B cell (primary cell): ENCODE measurements at regions not wholly inside any gene's neighbourhood (a gene's known extent, or its start where the extent isn't known, plus 50 kb on each side); places are given as distances from the start of the nearest gene placed in this dataset.

Experiments used
- ATAC-seq: fragments of 200-7000 bp; cut with Tn5 transposase; one replicate; pipeline ENCODE4 v1.10.0; 2021; ENCODE audit warnings: low read depth, mild to moderate bottlenecking, moderate number of reproducible peaks, moderate library complexity
- CTCF ChIA-PET: fragments of 350-600 bp; sonication (Branson Sonifier 250); formaldehyde crosslinking; loops from one replicate; lab custom pipeline; 2021; ENCODE audit warnings: antibody characterized with exemption, inconsistent platforms; lab: Charles Lee
- POLR2A ChIA-PET: fragments of 350-600 bp; sonication (Branson Sonifier 250); formaldehyde crosslinking; loops from one replicate; lab custom pipeline; 2021; ENCODE audit warnings: antibody characterized with exemption; lab: Charles Lee
- DNase-seq: peaks from one replicate; pipeline ENCODE4 v3.0.0; 2013
- H2AFZ ChIP-seq: 2 replicates; pipeline ENCODE4 v1.6.1; 2012; ENCODE audit warnings: mild to moderate bottlenecking, low read depth, low read length; ENCODE audit not compliant: insufficient read depth, poor library complexity, severe bottlenecking
- H3K27ac ChIP-seq, 2 donors: 1 replicate in 1 of 2; 2 replicates in 1 of 2; pipeline ENCODE4 v1.5.1; 2012 to 2013; ENCODE audit warnings: low read length in 2 of 2, mild to moderate bottlenecking in 2 of 2, moderate library complexity in 1 of 2
- H3K27me3 ChIP-seq, 4 experiments: fragments of 200-600 bp in 1 of 4; sonication (generic) in 1 of 4; replicated peaks in 1 of 4; 1 replicate in 2 of 4; 2 replicates in 2 of 4; pipeline versions ENCODE4 v1.6.1 to v1.7.0; 2013 to 2016; ENCODE audit warnings: low read length in 3 of 4, mild to moderate bottlenecking in 2 of 4, mixed read lengths in 1 of 4, moderate library complexity in 1 of 4; ENCODE audit not compliant: insufficient read depth in 4 of 4, control insufficient read depth in 3 of 4; ENCODE audit errors: control extremely low read depth in 1 of 4
- H3K36me3 ChIP-seq, 2 experiments: replicated peaks in 1 of 2; 1 replicate in 1 of 2; 2 replicates in 1 of 2; pipeline versions ENCODE4 v1.6.1 to v1.7.1; 2013; ENCODE audit warnings: low read length in 1 of 2; ENCODE audit not compliant: insufficient read depth in 2 of 2, control insufficient read depth in 1 of 2; ENCODE audit errors: control extremely low read depth in 1 of 2, extremely low read depth in 1 of 2
- H3K4me1 ChIP-seq, 2 donors: fragments of 200-600 bp in 1 of 2; sonication (generic) in 1 of 2; 1 replicate in 1 of 2; 2 replicates in 1 of 2; pipeline versions ENCODE4 v1.5.1 to v1.6.1; 2013 to 2017; ENCODE audit warnings: low read length in 2 of 2; ENCODE audit not compliant: control insufficient read depth in 2 of 2, insufficient read depth in 2 of 2
- H3K4me2 ChIP-seq: replicated peaks from 2 replicates; pipeline ENCODE3; 2012; ENCODE audit warnings: mild to moderate bottlenecking, low read depth, low read length; ENCODE audit not compliant: poor library complexity, severe bottlenecking
- H3K4me3 ChIP-seq, 5 experiments: fragments of 200-600 bp in 1 of 5; sonication (generic) in 1 of 5; 1 replicate in 3 of 5; 2 replicates in 2 of 5; pipeline versions ENCODE4 v1.5.1 to v1.7.0; 2011 to 2016; ENCODE audit warnings: low read length in 4 of 5, mild to moderate bottlenecking in 4 of 5, low read depth in 2 of 5, control low read depth in 1 of 5, moderate library complexity in 1 of 5; ENCODE audit not compliant: insufficient read depth in 1 of 5; ENCODE audit errors: control extremely low read depth in 1 of 5, extremely low read depth in 1 of 5
- H3K79me2 ChIP-seq: fragments of 200-600 bp; sonication (generic); one replicate; pipeline ENCODE4 v1.6.0; 2016; ENCODE audit warnings: low read length; ENCODE audit not compliant: control insufficient read depth, insufficient read depth
- H3K9ac ChIP-seq: fragments of 200-600 bp; sonication (generic); 2 replicates; pipeline ENCODE4 v1.6.1; 2017; ENCODE audit warnings: mild to moderate bottlenecking, low read length, moderate library complexity
- H3K9me3 ChIP-seq, 3 donors: one replicate each; pipeline versions ENCODE4 v1.6.1 to v1.7.1; 2013; ENCODE audit warnings: low read length in 2 of 3; ENCODE audit not compliant: control insufficient read depth in 2 of 3, insufficient read depth in 1 of 3; ENCODE audit errors: control extremely low read depth in 1 of 3
- H4K20me1 ChIP-seq: 2 replicates; pipeline ENCODE4 v1.6.0; 2012; ENCODE audit warnings: mild to moderate bottlenecking, low read length; ENCODE audit not compliant: insufficient read depth, control insufficient read depth, poor library complexity, severe bottlenecking
- H3K27ac Mint-ChIP-seq: one replicate; pipeline ENCODE4 v1.8.0; 2021; ENCODE audit warnings: mixed read lengths
- H3K27me3 Mint-ChIP-seq: one replicate; pipeline ENCODE4 v1.8.0; 2021; ENCODE audit warnings: mixed read lengths
- H3K4me1 Mint-ChIP-seq: one replicate; pipeline ENCODE4 v1.8.0; 2021; ENCODE audit warnings: mixed read lengths
- H3K4me3 Mint-ChIP-seq: one replicate; pipeline ENCODE4 v1.8.0; 2021; ENCODE audit warnings: mixed read lengths
- H3K9me3 Mint-ChIP-seq: one replicate; pipeline ENCODE4 v1.8.0; 2022; ENCODE audit warnings: mixed read lengths; ENCODE audit not compliant: insufficient read depth
- EZH2 ChIP-seq: IDR thresholded peaks from 2 replicates; pipeline ENCODE4 v1.6.1; 2012; ENCODE audit warnings: borderline replicate concordance, low read depth, mild to moderate bottlenecking, moderate library complexity, low read length; ENCODE audit not compliant: insufficient read depth, poor library complexity, severe bottlenecking
- WGBS: methylation state at CpG from one replicate; pipeline ENCODE4 v1.1.5; 2013; ENCODE audit warnings: missing lambda C conversion rate; ENCODE audit not compliant: insufficient coverage; 5-methylcytosine and 5-hydroxymethylcytosine counted together
- intact Hi-C: fragments of 100-400 bp; cut with micrococcal nuclease; formaldehyde crosslinking; loops from one replicate; pipeline ENCODE4 v1.10.0; 2022
- TF ChIP-seq, protein P1 (sequence below): fragments of 200-600 bp; IDR thresholded peaks from one replicate; pipeline ENCODE4 v1.8.0; 2022; ENCODE audit warnings: antibody characterized with exemption, mild to moderate bottlenecking

GRCh38 chr2:239534581-239535412, 134.0 kb upstream of the HDAC4 start:
- Histone ChIP-seq H3K9me3 (peaks cover 0 to 45% (median 0%) of the 10 kb centered on the region in 3 donors), H2AFZ (no peak overlapping the region), H3K9ac (no peak overlapping the region), H3K27ac (no peak overlapping the region), H3K4me2 (no peak overlapping the region), H3K4me3 (no peak overlapping the region), H3K36me3 (no peaks in the 10 kb centered on the region), H3K4me1 (no peaks in the 10 kb centered on the region), H4K20me1 (no peaks in the 10 kb centered on the region), H3K79me2 (no peaks in the 10 kb centered on the region), H3K27me3 (no peaks in the 10 kb centered on the region)
- WGBS: 93% methylated on average over 14 of the region's 14 CpGs
- Mint-ChIP-seq H3K27me3 (peaks cover 12% of the 10 kb centered on the region), H3K4me1 (no peaks in the 10 kb centered on the region), H3K27ac (no peak overlapping the region), H3K4me3 (no peak overlapping the region), H3K9me3 (peaks cover 4% of the 10 kb centered on the region)
- POLR2A ChIA-PET: no interaction called here
- CTCF ChIA-PET: no interaction called here
- intact Hi-C loops: no loop called here
- DNase-seq (no peak), ATAC-seq (no peak)
- TF ChIP-seq, protein P1, sequence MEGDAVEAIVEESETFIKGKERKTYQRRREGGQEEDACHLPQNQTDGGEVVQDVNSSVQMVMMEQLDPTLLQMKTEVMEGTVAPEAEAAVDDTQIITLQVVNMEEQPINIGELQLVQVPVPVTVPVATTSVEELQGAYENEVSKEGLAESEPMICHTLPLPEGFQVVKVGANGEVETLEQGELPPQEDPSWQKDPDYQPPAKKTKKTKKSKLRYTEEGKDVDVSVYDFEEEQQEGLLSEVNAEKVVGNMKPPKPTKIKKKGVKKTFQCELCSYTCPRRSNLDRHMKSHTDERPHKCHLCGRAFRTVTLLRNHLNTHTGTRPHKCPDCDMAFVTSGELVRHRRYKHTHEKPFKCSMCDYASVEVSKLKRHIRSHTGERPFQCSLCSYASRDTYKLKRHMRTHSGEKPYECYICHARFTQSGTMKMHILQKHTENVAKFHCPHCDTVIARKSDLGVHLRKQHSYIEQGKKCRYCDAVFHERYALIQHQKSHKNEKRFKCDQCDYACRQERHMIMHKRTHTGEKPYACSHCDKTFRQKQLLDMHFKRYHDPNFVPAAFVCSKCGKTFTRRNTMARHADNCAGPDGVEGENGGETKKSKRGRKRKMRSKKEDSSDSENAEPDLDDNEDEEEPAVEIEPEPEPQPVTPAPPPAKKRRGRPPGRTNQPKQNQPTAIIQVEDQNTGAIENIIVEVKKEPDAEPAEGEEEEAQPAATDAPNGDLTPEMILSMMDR: no peak
- no peak for TF ChIP-seq EZH2

DNA sequence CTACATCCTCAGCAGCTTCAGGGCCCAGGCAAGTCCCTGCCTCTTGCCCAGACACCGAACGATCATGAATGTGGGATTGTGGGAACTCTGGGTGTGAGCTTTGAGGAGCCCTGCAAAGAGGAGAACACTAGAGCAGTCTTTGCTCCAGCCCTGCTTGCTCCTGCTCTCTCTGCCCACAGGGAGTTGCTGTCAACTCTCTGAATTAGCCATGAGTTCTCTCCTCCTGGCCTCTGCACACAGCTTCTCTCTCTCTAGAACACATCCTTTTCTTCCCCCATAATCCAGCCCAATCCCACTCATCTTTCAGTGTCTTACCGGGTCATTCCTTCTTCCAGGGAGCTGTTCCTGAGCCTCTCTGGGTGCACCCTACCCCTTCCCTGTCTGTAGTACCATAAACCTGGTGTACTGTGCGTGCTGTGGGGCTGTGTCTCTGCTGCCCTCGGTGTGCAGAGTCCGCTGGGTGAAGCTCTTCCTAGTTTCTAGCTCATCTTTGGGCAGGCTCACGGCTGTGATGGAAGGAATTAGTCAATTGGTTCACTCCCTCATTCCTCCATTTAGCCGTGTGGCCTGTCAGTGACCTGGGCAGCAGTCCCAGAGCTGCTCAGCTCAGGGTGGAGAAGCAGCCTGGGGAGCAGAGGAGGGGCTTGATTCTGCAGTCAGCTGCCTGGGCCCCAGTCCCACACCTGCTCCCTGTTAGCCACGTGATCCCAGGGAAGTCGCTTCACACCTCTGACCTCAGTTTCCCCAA, 132.9 kb upstream of the HDAC4 start:
- TF ChIP-seq, protein P1: no peak
- TF ChIP-seq EZH2: no peak
- H2AFZ ChIP-seq: no peak overlapping the region
- Mint-ChIP-seq H3K9me3 (peaks cover 4% of the 10 kb centered on the region), H3K27me3 (peaks cover 12% of the 10 kb centered on the region), H3K4me1 (no peaks in the 10 kb centered on the region), H3K27ac (no peak overlapping the region), H3K4me3 (no peak overlapping the region)
- 83% methylated on average over 7 of the region's 10 CpGs for WGBS
- H3K36me3 ChIP-seq: no peaks in the 10 kb centered on the region
- no peak overlapping the region for H3K27ac ChIP-seq
- intact Hi-C loops: no loop called here
- no peak overlapping the region for H3K9ac ChIP-seq
- no peaks in the 10 kb centered on the region for H3K79me2 ChIP-seq
- no peak for DNase-seq
- POLR2A ChIA-PET: no interaction called here
- CTCF ChIA-PET: no interaction called here
- no peaks in the 10 kb centered on the region for H3K4me1 ChIP-seq
- ATAC-seq: no peak
- peaks cover 0 to 45% (median 0%) of the 10 kb centered on the region in 3 donors for H3K9me3 ChIP-seq
- no peak overlapping the region for H3K4me3 ChIP-seq
- H3K4me2 ChIP-seq: no peak overlapping the region
- H4K20me1 ChIP-seq: no peaks in the 10 kb centered on the region
- H3K27me3 ChIP-seq: no peaks in the 10 kb centered on the region
